H1 (cell line): ENCODE measurements at regions not wholly inside any gene's neighbourhood (a gene's known extent, or its start where the extent isn't known, plus 50 kb on each side); places are given as distances from the start of the nearest gene placed in this dataset.

Experiments
- CTCF ChIA-PET: fragments of 300-600 bp; sonication (Branson Sonifier 250); formaldehyde crosslinking; loops from one replicate; lab custom pipeline; 2021; ENCODE audit not compliant: partially characterized antibody; lab: Charles Lee
- POLR2A ChIA-PET: fragments of 300-600 bp; sonication (Branson Sonifier 250); formaldehyde crosslinking; loops from one replicate; lab custom pipeline; 2021; ENCODE audit warnings: inconsistent platforms; ENCODE audit not compliant: partially characterized antibody; lab: Charles Lee
- DNase-seq, 2 experiments: peaks; one replicate each; pipeline versions ENCODE4 v3.0.0 to v3.0.0-alpha.2; 2010 to 2022; ENCODE audit warnings: low spot score in 2 of 2, low read depth in 1 of 2, mixed read lengths in 1 of 2
- FAIRE-seq: peaks from 2 replicates; lab custom pipeline; 2011; peaks lifted over from hg19 to GRCh38; lab: Jason Lieb, UNC
- H2AFZ ChIP-seq: 2 replicates; pipeline ENCODE4 v1.8.1; 2012; ENCODE audit warnings: low read length, inconsistent platforms
- H2AK5ac ChIP-seq: 2 replicates; pipeline ENCODE4 v1.6.1; 2013; ENCODE audit warnings: low read depth, low read length
- H2BK120ac ChIP-seq: replicated peaks from 2 replicates; pipeline ENCODE3; 2013; ENCODE audit warnings: low read depth, low read length, inconsistent platforms
- H2BK12ac ChIP-seq: 2 replicates; pipeline ENCODE4 v1.6.1; 2013; ENCODE audit warnings: low read depth, low read length
- H2BK15ac ChIP-seq: 2 replicates; pipeline ENCODE4 v1.6.1; 2013; ENCODE audit warnings: low read length
- H2BK20ac ChIP-seq: 2 replicates; pipeline ENCODE4 v1.6.1; 2013; ENCODE audit warnings: low read length
- H2BK5ac ChIP-seq: 2 replicates; pipeline ENCODE4 v1.6.1; 2013; ENCODE audit warnings: low read depth, low read length
- H3K14ac ChIP-seq: 2 replicates; pipeline ENCODE4 v1.6.1; 2013; ENCODE audit warnings: inconsistent platforms; ENCODE audit not compliant: insufficient read length
- H3K18ac ChIP-seq: 2 replicates; pipeline ENCODE4 v1.6.1; 2013; ENCODE audit warnings: low read length; ENCODE audit errors: extremely low read depth
- H3K23ac ChIP-seq: 2 replicates; pipeline ENCODE4 v1.6.1; 2013; ENCODE audit warnings: inconsistent platforms; ENCODE audit not compliant: insufficient read length
- H3K23me2 ChIP-seq: 2 replicates; pipeline ENCODE4 v1.6.1; 2013; ENCODE audit warnings: low read depth, low read length
- H3K27ac ChIP-seq: 2 replicates; pipeline ENCODE4 v1.6.1; 2011; ENCODE audit warnings: low read depth, low read length, inconsistent platforms
- H3K27me3 ChIP-seq, 4 experiments: replicated peaks in 1 of 4; 1 replicate in 1 of 4; 2 replicates in 3 of 4; pipeline versions ENCODE4 v1.6.1 to v1.8.1; 2011 to 2013; ENCODE audit warnings: low read length in 3 of 4, mild to moderate bottlenecking in 3 of 4, inconsistent platforms in 2 of 4, mixed read lengths in 2 of 4, moderate library complexity in 1 of 4; ENCODE audit not compliant: control insufficient read depth in 3 of 4, insufficient read depth in 3 of 4; ENCODE audit errors: extremely low read depth in 1 of 4
- H3K36me3 ChIP-seq, 4 experiments: 2 replicates each; pipeline versions ENCODE4 v1.6.1 to v1.8.1; 2011 to 2013; ENCODE audit warnings: mild to moderate bottlenecking in 4 of 4, low read length in 3 of 4, moderate library complexity in 2 of 4, control low read depth in 1 of 4, inconsistent platforms in 1 of 4; ENCODE audit not compliant: insufficient read depth in 4 of 4, control insufficient read depth in 2 of 4
- H3K4ac ChIP-seq: replicated peaks from 2 replicates; pipeline ENCODE3; 2013; ENCODE audit warnings: low read length, low read depth, mixed read lengths, inconsistent platforms; ENCODE audit not compliant: insufficient read length
- H3K4me1 ChIP-seq, 4 experiments: replicated peaks in 1 of 4; 1 replicate in 1 of 4; 2 replicates in 3 of 4; pipeline versions ENCODE4 v1.6.1 to v1.8.1; 2011 to 2013; ENCODE audit warnings: low read length in 3 of 4, inconsistent platforms in 2 of 4, mixed read lengths in 1 of 4; ENCODE audit not compliant: insufficient read depth in 4 of 4, control insufficient read depth in 3 of 4
- H3K4me2 ChIP-seq, 2 experiments: 2 replicates each; pipeline versions ENCODE4 v1.6.1 to v1.8.1; 2011 to 2013; ENCODE audit warnings: low read depth in 2 of 2, low read length in 2 of 2, control low read depth in 1 of 2, inconsistent platforms in 1 of 2, mild to moderate bottlenecking in 1 of 2; ENCODE audit not compliant: insufficient read depth in 1 of 2
- H3K4me3 ChIP-seq, 4 experiments: fragments of 200-600, 300-600 bp in 1 of 4; sonication (generic), shearing (Covaris generic), sonication (Bioruptor Twin) in 1 of 4; 2 replicates each; pipeline versions ENCODE4 v1.5.1 to v1.8.1; 2011 to 2016; ENCODE audit warnings: low read length in 4 of 4, low read depth in 3 of 4, control low read depth in 2 of 4, inconsistent platforms in 2 of 4, mild to moderate bottlenecking in 2 of 4, mixed read lengths in 1 of 4, moderate library complexity in 1 of 4; ENCODE audit not compliant: insufficient read depth in 2 of 4; ENCODE audit errors: extremely low read depth in 1 of 4
- H3K56ac ChIP-seq: replicated peaks from 2 replicates; pipeline ENCODE3; 2013; ENCODE audit warnings: low read depth, mild to moderate bottlenecking, mixed read lengths, low read length, inconsistent platforms; ENCODE audit not compliant: insufficient read length
- H3K79me1 ChIP-seq: 2 replicates; pipeline ENCODE4 v1.6.1; 2013; ENCODE audit warnings: low read depth, low read length, control low read depth
- H3K79me2 ChIP-seq, 2 experiments: 2 replicates each; pipeline versions ENCODE4 v1.6.1 to v1.8.1; 2012 to 2013; ENCODE audit warnings: low read length in 2 of 2, mild to moderate bottlenecking in 2 of 2, inconsistent platforms in 1 of 2; ENCODE audit not compliant: insufficient read depth in 2 of 2, control insufficient read depth in 1 of 2
- H3K9ac ChIP-seq, 4 experiments: replicated peaks in 1 of 4; 1 replicate in 1 of 4; 2 replicates in 3 of 4; pipeline versions ENCODE4 v1.6.1 to v1.8.1; 2011 to 2013; ENCODE audit warnings: low read depth in 3 of 4, low read length in 3 of 4, control low read depth in 2 of 4, mild to moderate bottlenecking in 2 of 4, moderate library complexity in 2 of 4, inconsistent platforms in 1 of 4; ENCODE audit errors: extremely low read depth in 1 of 4
- H3K9me3 ChIP-seq, 2 experiments: 2 replicates each; pipeline versions ENCODE4 v1.6.1 to v1.8.1; 2012 to 2013; ENCODE audit warnings: mild to moderate bottlenecking in 2 of 2, moderate library complexity in 2 of 2, control low read depth in 1 of 2, inconsistent platforms in 1 of 2, low read depth in 1 of 2, low read length in 1 of 2, mixed read lengths in 1 of 2; ENCODE audit not compliant: insufficient read depth in 2 of 2
- H4K20me1 ChIP-seq, 2 experiments: replicated peaks in 1 of 2; 2 replicates each; pipeline versions ENCODE3 to v1.8.1; 2011 to 2013; ENCODE audit warnings: inconsistent platforms in 2 of 2, low read length in 2 of 2, mild to moderate bottlenecking in 1 of 2; ENCODE audit not compliant: insufficient read depth in 2 of 2, control insufficient read depth in 1 of 2
- H4K5ac ChIP-seq: 2 replicates; pipeline ENCODE4 v1.6.1; 2013; ENCODE audit warnings: low read length, low read depth, mixed read lengths, inconsistent platforms; ENCODE audit not compliant: insufficient read length
- H4K8ac ChIP-seq: 2 replicates; pipeline ENCODE4 v1.8.0; 2013; ENCODE audit warnings: mild to moderate bottlenecking, moderate library complexity, low read length, inconsistent platforms; ENCODE audit not compliant: insufficient read depth; ENCODE audit errors: extremely low read depth
- H4K91ac ChIP-seq: replicated peaks from 2 replicates; pipeline ENCODE3; 2013; ENCODE audit warnings: low read length, mixed read lengths, inconsistent platforms; ENCODE audit not compliant: insufficient read length
- JUND ChIP-seq: IDR thresholded peaks from 2 replicates; pipeline ENCODE4 v1.6.1; 2011; ENCODE audit warnings: mild to moderate bottlenecking, improper control_type of control experiment, low read length
- TCF12 ChIP-seq: IDR thresholded peaks from 2 replicates; pipeline ENCODE4 v1.6.1; 2011; ENCODE audit warnings: low read depth, mild to moderate bottlenecking, low read length
- WGBS, 2 experiments: shearing (Covaris generic) in 1 of 2; methylation state at CpG; one replicate each; pipeline versions ENCODE4 v1.1.6 to v1.1.7; 2013 to 2015; ENCODE audit warnings: low lambda C conversion rate in 2 of 2, mixed read lengths in 2 of 2, inconsistent platforms in 1 of 2, low coverage in 1 of 2, missing lambda C conversion rate in 1 of 2; ENCODE audit not compliant: insufficient replicate concordance in 2 of 2, insufficient coverage in 1 of 2, insufficient read length in 1 of 2; ENCODE audit errors: extremely low coverage in 1 of 2, missing lambda C conversion rate in 1 of 2; 5-methylcytosine and 5-hydroxymethylcytosine counted together

DNA sequence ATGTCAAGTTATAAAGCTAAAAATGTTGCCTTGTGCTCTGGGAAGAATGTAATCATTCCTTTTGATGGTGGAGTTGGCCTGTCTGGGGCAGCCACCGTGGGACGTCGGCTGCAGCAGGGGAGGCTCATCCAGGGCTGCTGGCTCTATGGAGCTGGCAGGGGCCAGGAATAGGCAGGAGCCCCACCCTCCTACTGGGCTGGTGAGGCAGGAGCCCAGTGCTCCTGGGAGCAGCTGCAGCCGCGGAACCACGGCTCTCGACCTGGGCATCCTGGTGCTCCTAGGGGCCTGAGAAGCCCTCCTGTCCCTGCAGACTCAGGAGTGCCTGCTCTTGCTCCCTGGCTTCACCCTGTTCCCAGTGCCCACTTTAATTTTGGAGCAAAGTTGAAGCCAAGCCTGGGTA lies 127.1 kb downstream of the DIPK2A start:
- Histone ChIP-seq H4K5ac (no peak overlapping the region), H3K23ac (no peak overlapping the region), H3K9ac (no peak overlapping the region), H3K4ac (peak overlapping the region; percentile 83), H2BK12ac (no peak overlapping the region), H2AK5ac (no peak overlapping the region), H2BK120ac (no peak overlapping the region), H3K79me1 (no peaks in the 10 kb centered on the region), H3K9me3 (no peaks in the 10 kb centered on the region; a peak in 1 of 4 replicates), H2BK15ac (no peak overlapping the region), H3K14ac (no peak overlapping the region), H3K4me2 (no peak overlapping the region), H3K4me3 (no peak overlapping the region), H4K91ac (no peak overlapping the region), H2AFZ (no peak overlapping the region), H3K18ac (no peak overlapping the region), H4K8ac (no peak overlapping the region), H3K4me1 (peaks cover 0 to 13% (median 6%) of the 10 kb centered on the region in 4 experiments; a peak in 4 of 7 replicates), H3K27me3 (no peaks in the 10 kb centered on the region), H3K27ac (no peak overlapping the region), H3K36me3 (no peaks in the 10 kb centered on the region), H3K56ac (no peak overlapping the region), H2BK5ac (no peak overlapping the region), H4K20me1 (no peaks in the 10 kb centered on the region), H2BK20ac (no peak overlapping the region), H3K79me2 (no peaks in the 10 kb centered on the region), H3K23me2 (no peaks in the 10 kb centered on the region)
- 91% methylated on average over 7 of the region's 7 CpGs; no CpG with 5 or more reads in 1 of the 2 experiments for WGBS, 2 experiments
- ChIA-PET CTCF (interaction anchor here (0.8 to 1.1 kb wide), 2 partner anchors 24 to 121 kb away, joined by 3 read pairs; no protein-coding TSS in a partner anchor), POLR2A (interaction anchor here (1.8 kb wide), 1 partner anchor 18 kb away, joined by 3 read pairs; no protein-coding TSS in a partner anchor)
- DNase-seq (no peak), FAIRE-seq (no peak)
- TF ChIP-seq JUND: no peak
- TF ChIP-seq TCF12: no peak
